ENCODE measurements at regions not wholly inside any gene's neighbourhood (a gene's known extent, or its start where the extent isn't known, plus 50 kb on each side); places are given as distances from the start of the nearest gene placed in this dataset.

DNA sequence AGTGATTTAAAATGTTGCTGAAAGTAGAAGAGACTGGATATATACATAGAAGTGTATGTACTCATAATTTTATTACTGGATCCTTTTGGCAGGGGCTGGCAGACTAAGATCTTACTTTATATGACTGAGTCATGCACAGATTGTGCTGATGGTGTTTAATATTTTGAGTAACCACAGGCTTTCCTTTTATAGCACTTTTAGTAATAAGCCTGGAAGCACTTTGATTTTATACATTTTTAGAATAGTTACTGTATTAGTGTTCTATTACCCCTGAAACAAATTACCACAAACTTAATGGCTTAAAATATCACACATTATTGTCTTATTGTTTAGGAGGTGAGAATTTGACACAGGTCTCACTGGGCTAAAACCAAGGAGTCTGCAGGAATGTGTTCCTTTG is 113.4 kb upstream of the CDH8 start:
- Histone ChIP-seq H3K27me3 (no peaks in the 10 kb centered on the region), H3K36me3 (no peaks in the 10 kb centered on the region), H3K4me1 (no peaks in the 10 kb centered on the region), H3K27ac (no peak overlapping the region), H3K9me3 (no peaks in the 10 kb centered on the region), H3K4me3 (no peak overlapping the region)
- no peak for DNase-seq
- TF ChIP-seq POLR2A (IDR thresholded peaks at IDR 0.05) = no peak
- TF ChIP-seq, protein P1, sequence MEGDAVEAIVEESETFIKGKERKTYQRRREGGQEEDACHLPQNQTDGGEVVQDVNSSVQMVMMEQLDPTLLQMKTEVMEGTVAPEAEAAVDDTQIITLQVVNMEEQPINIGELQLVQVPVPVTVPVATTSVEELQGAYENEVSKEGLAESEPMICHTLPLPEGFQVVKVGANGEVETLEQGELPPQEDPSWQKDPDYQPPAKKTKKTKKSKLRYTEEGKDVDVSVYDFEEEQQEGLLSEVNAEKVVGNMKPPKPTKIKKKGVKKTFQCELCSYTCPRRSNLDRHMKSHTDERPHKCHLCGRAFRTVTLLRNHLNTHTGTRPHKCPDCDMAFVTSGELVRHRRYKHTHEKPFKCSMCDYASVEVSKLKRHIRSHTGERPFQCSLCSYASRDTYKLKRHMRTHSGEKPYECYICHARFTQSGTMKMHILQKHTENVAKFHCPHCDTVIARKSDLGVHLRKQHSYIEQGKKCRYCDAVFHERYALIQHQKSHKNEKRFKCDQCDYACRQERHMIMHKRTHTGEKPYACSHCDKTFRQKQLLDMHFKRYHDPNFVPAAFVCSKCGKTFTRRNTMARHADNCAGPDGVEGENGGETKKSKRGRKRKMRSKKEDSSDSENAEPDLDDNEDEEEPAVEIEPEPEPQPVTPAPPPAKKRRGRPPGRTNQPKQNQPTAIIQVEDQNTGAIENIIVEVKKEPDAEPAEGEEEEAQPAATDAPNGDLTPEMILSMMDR (IDR thresholded peaks at IDR 0.05) = no peak

DNA sequence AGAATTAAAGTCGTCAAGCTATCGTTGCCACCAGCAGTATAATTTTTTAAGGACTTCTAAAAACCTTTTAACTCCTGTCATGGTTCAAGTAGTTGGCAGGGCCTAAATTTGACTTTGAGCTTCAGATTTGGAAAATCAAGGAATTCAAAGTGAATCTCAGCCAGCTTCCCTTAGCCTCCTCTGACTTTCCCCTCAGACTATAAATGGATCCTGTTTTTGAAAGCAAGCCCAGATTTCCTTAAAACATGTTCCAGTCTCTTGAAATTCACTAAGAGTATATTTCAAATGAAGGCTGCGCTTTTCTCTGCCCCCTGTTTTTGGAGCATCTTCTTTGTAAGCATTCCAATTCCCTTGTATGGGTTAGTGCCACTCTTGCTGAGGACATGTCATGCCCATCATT is 101.8 kb upstream of the CDH8 start:
- DNase-seq = no peak
- H3K9me3 ChIP-seq = no peaks in the 10 kb centered on the region
- H3K36me3 ChIP-seq = no peaks in the 10 kb centered on the region
- no peak overlapping the region for H3K4me3 ChIP-seq
- TF ChIP-seq, protein P1 (IDR thresholded peaks at IDR 0.05) = no peak
- no peak for TF ChIP-seq POLR2A (IDR thresholded peaks at IDR 0.05)
- no peaks in the 10 kb centered on the region for H3K27me3 ChIP-seq
- no peaks in the 10 kb centered on the region for H3K4me1 ChIP-seq
- H3K27ac ChIP-seq = no peak overlapping the region

DNA sequence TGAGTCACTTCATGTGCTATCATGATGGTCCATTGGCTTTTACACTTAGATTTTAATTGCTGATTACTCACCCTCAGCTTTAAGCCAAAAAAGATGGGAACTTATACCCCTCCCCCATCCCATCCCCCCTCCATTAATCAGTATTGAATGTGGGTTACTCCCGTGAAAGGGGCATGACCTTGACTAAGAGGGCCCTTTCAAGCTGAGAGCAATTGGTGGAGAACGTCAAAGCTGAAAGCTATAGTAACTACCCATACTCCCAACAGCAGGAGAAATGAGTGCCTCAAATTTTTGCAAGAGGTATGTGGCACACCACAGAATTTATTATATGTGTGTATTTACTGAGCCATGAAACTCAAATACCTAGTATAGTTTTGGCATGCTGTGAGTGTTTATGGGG is 99.7 kb upstream of the CDH8 start:
- Histone ChIP-seq H3K4me1 (no peaks in the 10 kb centered on the region), H3K36me3 (no peaks in the 10 kb centered on the region), H3K4me3 (no peak overlapping the region), H3K27ac (no peak overlapping the region), H3K27me3 (no peaks in the 10 kb centered on the region), H3K9me3 (no peaks in the 10 kb centered on the region)
- no peak for DNase-seq
- no peak for TF ChIP-seq POLR2A (IDR thresholded peaks at IDR 0.05)
- TF ChIP-seq, protein P1 (IDR thresholded peaks at IDR 0.05) = no peak

DNA sequence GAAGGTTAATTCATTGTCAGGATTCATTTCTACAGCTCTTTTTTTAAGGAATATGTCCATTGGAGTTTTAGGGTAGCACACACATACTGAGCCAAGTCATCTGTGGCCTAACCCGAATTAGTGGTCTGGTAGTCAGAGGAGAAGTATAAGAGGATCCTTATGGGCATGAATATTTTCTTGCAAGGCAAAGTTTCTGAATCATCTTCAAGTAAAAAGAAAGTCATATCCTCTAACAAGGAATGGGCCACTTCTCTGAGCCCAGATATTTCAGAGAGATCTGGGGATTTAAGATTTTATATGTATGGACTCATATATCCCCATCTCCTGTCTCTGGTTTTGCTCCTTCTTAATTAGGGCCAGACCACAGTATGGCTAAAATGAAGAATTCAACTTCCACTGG is 99.2 kb upstream of the CDH8 start:
- H3K4me3 ChIP-seq = no peak overlapping the region
- TF ChIP-seq, protein P1 (IDR thresholded peaks at IDR 0.05) = no peak
- no peak for TF ChIP-seq POLR2A (IDR thresholded peaks at IDR 0.05)
- H3K27ac ChIP-seq = no peak overlapping the region

DNA sequence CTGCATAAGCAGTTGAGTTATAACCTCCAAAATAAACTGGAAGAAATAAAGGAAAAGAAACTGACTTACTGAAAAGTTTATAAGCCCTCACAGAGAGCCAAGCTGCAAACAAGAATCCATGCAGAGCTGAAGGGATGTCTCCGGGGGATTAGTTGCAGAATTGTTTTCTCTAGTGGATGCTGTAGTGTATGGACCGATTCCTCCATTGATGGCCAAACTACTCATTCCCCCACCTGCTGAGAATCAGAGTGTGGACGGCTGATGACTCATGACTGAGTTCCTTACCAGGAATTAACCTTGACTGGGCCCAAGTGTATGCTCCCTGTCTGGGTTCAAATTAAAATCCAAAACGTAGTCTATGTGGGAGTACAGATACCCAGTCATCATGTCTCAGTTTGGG is 93.9 kb upstream of the CDH8 start:
- Histone ChIP-seq H3K36me3 (no peaks in the 10 kb centered on the region), H3K27me3 (no peaks in the 10 kb centered on the region)
- TF ChIP-seq POLR2A (IDR thresholded peaks at IDR 0.05) = no peak
- TF ChIP-seq, protein P1 (IDR thresholded peaks at IDR 0.05) = no peak

More for the DNA sequence above, 99.2 kb upstream of the CDH8 start:
- no peaks in the 10 kb centered on the region for H3K36me3 ChIP-seq
- no peak for DNase-seq
- H3K4me1 ChIP-seq = no peaks in the 10 kb centered on the region
- H3K9me3 ChIP-seq = no peaks in the 10 kb centered on the region
- no peaks in the 10 kb centered on the region for H3K27me3 ChIP-seq

DNA sequence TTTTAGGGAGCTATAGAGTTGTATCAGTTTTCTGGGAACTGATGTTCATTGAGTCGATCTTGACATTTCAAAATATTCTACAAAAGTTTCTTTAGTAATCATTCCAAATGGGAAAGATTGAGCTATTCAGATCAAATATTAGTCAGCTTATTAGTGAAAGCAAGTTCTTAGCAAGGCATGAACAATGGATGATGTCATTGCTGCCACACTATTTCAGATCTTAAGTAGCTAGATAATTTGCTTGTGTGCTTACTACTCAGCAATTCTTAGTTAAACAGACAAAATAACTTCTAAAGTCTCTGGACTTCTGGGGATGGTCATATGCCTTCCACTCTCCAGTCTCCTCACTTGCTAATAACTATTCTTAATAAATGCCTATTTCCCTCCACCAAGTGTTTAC is 69.0 kb upstream of the CDH8 start:
- no peak overlapping the region for H3K4me3 ChIP-seq
- TF ChIP-seq, protein P1 (IDR thresholded peaks at IDR 0.05) = no peak
- no peak for TF ChIP-seq POLR2A (IDR thresholded peaks at IDR 0.05)
- no peaks in the 10 kb centered on the region for H3K4me1 ChIP-seq
- H3K27me3 ChIP-seq = no peaks in the 10 kb centered on the region
- DNase-seq = no peak
- H3K36me3 ChIP-seq = no peaks in the 10 kb centered on the region
- no peak overlapping the region for H3K27ac ChIP-seq
- no peaks in the 10 kb centered on the region for H3K9me3 ChIP-seq

More for the DNA sequence above, 93.9 kb upstream of the CDH8 start:
- Histone ChIP-seq H3K27ac (no peak overlapping the region), H3K4me3 (no peak overlapping the region), H3K4me1 (no peaks in the 10 kb centered on the region), H3K9me3 (no peaks in the 10 kb centered on the region)
- no peak for DNase-seq
